Stimulated activated CD8-positive, alpha-beta memory T cell treated with anti-CD3 and anti-CD28 coated beads, Interleukin-4, amount 100 ng/mL, for 1 hour (primary cell): ENCODE measurements at regions not wholly inside any gene's neighbourhood (a gene's known extent, or its start where the extent isn't known, plus 50 kb on each side); places are given as distances from the start of the nearest gene placed in this dataset.
"Not testable (repeated sequence)": the region's sequence is repeated elsewhere in the genome, so short reads cannot be mapped to it uniquely, and the experiment has no call there.

Source experiments
- DNase-seq, 2 donors: peaks; one replicate each; pipeline ENCODE4 v3.0.0-alpha.2; 2020; ENCODE audit warnings: low read depth in 2 of 2, low spot score in 1 of 2

DNA sequence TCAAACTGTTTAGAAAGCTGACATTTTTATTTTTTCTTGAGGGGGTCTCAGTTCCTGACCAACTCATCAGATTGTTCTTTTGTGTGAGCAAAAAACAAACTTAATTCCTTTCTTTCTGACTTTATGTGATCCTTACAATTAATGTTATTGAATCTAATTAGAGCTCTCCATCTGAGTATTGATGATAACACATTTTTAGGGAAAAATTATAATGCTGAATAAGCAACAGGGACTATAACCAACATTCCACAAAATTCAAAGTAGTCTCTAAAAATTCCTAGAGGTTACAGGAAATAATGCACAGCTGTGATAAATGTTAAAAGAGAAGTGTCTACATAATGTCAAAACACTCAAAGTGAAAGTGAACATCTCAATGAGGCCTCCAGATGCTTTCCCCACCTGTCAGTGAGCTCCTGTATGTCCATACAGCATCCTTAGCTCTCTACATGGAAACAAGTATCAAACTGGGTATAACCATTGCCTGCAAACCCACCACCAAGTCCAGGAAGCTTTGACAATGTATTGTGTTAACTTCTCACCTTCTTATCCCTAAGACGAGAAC is 786.0 kb upstream of the SLC39A10 start:
- no peak for DNase-seq

GRCh38 chr2:194867328-194867727 is 789.7 kb upstream of the SLC39A10 start:
- DNase-seq = no peak

GRCh38 chr2:194854941-194855340 is 802.1 kb upstream of the SLC39A10 start:
- no peak for DNase-seq

- no peak for DNase-seq
Measured at GRCh38 chr2:194842871-194843270, 814.2 kb upstream of the SLC39A10 start.

DNA sequence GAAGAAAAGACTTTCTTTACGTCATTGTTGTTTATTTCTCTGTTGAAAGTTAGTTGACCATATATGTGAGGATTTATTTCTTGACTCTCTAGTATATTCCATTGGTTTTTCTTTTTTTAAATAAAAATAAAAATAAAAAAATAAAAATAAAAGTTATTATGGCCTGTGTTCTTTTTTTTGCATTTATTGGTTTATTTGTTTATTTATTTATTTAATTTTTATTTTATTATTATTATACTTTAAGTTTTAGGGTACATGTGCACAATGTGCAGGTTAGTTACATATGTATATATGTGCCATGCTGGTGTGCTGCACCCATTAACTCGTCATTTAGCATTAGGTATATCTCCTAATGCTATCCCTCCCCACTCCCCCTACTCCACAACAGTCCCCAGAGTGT is 822.7 kb upstream of the SLC39A10 start:
- not testable (repeated sequence) for DNase-seq

- DNase-seq = no peak
Measured at GRCh38 chr2:194826241-194826640, 830.8 kb upstream of the SLC39A10 start.

DNA sequence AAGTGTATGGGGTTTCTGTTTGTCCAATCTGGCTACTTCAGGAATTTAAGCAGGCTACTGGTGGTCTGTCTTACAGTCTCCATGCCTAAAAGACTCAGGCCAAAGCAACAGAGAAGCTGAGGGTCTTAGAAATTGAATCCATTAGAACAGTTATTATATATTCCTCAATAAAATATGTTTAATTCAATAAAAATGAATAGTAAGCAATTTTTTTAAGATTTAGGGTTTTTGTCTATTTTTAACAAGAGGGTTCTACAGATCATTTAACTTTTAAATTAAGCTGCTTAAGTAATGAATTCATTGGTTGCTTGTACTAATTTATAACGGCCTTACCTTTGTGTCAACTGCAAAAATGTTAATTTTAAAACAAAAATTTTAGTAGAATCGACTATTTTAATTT is 832.6 kb upstream of the SLC39A10 start:
- DNase-seq = no peak

DNA sequence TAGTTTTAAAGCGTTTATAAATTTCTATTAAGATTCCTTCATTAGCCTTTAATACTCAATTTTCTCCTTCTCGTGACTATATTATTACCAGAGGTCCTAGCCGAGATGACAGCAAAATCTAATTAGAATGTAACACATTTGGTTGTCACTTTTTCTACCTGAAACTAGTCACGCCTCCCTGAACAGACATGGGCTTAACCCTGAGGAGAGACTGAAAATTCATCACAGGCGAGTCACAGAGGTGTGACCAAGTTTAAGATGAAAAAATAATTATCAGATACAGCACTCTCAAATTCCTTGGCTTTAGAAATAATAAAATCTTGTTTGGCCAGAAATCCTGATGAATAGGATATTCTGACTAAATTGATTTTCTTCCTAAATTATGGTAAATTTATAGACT is 834.4 kb upstream of the SLC39A10 start:
- no peak for DNase-seq

- no peak for DNase-seq
Measured at GRCh38 chr2:194822097-194822496, 834.9 kb upstream of the SLC39A10 start.

DNA sequence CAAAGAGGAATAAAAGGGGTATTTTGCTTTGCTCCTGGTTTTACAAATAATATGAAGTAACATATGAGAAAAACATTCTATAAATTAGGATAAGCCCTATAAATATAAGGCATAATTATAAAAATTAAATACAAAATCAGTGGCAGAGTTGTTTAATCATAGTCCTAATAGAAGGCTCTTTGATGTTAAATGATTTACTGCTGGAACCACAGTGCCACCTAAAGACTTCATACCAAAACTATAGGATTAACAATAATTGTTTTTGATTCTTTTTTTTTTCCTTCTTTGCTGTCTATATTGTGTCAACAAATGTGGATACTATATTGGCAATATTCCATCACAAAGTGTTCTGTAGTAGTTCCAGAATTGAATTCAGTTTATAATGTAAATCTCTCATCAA is 837.7 kb upstream of the SLC39A10 start:
- no peak for DNase-seq

DNA sequence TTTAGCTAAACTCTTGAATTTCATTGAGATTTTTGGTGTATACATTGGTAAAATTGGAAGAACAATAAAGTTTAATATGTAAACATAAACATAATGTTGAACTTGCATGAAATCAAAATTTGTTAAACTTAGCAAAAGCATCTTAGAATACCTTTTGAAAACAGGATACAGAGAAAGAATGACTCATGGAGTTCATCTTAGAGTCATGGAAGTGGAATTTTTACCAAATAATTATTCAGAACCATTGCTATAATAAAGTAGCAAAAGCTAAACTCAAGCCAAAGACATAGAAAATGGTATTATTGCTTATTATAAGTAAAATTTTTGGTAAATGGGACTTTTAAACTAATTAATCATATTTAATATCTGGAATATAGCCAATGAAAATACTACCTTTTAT is 841.6 kb upstream of the SLC39A10 start:
- no peak for DNase-seq

DNA sequence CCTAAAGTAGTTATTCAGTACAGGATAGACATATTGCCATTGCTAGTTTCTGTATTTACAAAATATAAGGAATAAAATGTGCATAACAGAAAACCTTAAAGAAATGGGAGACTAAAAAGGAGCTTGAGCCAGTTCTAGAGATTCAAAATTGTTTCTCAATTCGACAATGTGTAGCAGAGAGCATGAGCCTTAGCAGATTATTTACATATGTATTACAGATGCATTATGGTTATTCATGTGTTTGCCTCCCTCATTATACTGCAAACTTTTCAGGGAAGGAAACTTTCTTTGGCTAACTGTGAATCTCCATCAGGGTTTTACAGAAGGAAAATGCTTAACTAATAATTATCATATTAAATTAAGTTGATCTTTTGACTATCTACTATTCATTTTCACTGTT is 854.4 kb upstream of the SLC39A10 start:
- no peak for DNase-seq

GRCh38 chr2:194787071-194787470 is 870.0 kb upstream of the SLC39A10 start:
- not testable (repeated sequence) for DNase-seq

DNA sequence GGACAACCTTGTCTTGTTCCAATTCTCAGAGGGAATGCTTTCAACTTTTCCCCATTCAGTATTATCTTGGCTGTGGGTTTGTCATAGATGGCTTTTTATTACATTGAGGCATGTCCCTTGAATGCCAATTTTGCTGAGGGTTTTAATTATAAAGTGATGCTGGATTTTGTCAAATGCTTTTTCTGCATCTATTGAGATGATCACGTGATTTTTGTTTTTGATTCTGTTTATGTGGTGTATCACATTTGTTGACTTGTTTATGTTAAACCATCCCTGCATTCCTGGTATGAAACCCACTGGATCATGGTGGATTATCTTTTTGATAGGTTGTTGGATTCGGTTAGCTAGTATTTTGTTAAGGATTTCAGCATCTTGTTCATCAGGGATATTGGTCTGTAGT is 885.6 kb upstream of the SLC39A10 start:
- not testable (repeated sequence) for DNase-seq

DNA sequence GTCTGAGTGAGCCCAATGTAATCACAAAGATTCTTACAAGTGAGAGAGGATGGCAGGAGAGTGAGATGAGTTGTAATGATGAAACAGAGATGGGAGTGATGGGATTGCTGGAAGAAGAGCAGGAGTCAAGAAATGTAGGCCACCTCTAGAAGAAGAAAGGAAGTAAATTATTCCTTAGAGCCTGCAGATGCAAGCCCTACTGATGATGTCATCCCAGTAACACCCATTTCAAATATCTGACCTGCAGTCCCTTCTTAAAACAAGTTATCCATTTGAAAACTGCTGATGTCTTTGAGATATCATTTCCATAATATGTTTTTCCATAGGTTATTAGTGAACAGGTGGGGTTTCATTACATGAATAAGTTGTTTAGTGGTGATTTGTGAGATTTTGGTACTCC is 888.0 kb upstream of the SLC39A10 start:
- DNase-seq = no peak

DNA sequence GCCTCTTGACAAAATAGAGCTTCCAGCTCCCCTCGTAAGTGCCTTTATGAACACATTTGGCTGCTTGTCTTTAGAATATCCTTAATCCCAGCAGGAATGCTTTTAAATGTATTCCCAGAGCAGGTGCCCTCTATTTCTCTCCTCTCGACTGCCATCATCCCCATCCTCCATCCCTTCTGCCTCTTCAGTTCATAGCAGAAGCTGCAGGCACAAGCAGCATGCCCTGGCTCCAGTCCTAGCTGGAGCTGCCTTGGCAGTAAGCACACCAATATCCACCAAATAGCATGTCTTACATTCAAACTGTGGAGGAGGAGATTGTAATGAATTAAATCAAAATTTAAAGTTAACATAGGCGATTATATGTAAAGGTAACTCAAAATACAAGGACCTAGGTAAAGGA is 891.3 kb upstream of the SLC39A10 start:
- DNase-seq = no peak

DNA sequence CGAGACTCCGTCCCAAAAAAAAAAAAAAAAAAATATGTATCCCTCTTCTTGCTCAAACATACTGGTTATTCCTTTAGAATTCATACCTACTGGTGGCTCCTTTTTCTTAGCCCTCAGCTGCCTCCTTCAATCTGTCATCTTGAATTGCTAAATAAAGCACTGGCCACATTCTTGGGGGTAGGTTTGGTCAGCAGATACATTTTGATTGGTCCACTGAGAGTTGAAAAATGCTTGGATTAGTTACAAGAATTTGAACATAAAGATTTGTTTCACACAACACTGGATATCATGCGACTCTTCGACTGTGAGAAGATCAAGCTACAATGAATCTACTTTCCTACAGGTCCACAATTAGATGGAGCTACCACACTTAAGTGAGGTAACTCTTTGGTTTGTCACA is 906.1 kb upstream of the SLC39A10 start:
- DNase-seq = no peak

- DNase-seq = no peak
Measured at GRCh38 chr2:194745557-194746146, 911.4 kb upstream of the SLC39A10 start.

- no peak for DNase-seq
Measured at GRCh38 chr2:194742706-194743105, 914.3 kb upstream of the SLC39A10 start.

GRCh38 chr2:194739217-194739616 is 917.8 kb upstream of the SLC39A10 start:
- DNase-seq = no peak

- DNase-seq = no peak
Measured at GRCh38 chr2:194735837-194736542, 921.0 kb upstream of the SLC39A10 start.

GRCh38 chr2:194730266-194730665 is 926.8 kb upstream of the SLC39A10 start:
- DNase-seq = no peak

DNA sequence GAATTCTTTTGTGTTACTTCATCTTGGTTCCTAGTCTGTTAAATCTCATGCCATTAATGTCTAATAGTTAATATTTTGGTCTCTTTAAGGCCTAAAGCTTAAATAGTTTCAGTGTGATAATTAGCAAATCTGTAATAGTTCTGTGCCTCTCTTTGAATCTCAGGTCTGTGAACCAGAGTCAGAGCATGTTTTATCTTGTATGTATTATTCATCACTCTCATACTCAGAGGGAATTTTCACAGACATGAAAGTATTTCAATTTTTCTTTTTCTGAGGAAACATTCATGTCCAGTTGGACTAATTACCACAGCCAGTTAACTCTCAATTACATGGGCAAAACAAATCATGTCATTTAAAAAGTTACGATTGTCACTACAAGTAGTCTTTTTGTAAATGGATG is 931.9 kb upstream of the SLC39A10 start:
- DNase-seq = no peak
